Loucy (cell line): ENCODE measurements at regions not wholly inside any gene's neighbourhood (a gene's known extent, or its start where the extent isn't known, plus 50 kb on each side); places are given as distances from the start of the nearest gene placed in this dataset.

ENCODE experiments used
- EZH2phosphoT487 ChIP-seq: fragments of 200-600 bp; IDR thresholded peaks from 2 replicates; pipeline ENCODE4 v1.6.1; 2018; ENCODE audit warnings: antibody characterized with exemption, mild to moderate bottlenecking, moderate library complexity, borderline replicate concordance
- TF ChIP-seq, protein P1 (sequence below): fragments of 200-600 bp; sonication (generic); conservative IDR thresholded peaks from 2 replicates; pipeline ENCODE4 v1.5.1; 2014; ENCODE audit warnings: mild to moderate bottlenecking, antibody characterized with exemption, low read length

DNA sequence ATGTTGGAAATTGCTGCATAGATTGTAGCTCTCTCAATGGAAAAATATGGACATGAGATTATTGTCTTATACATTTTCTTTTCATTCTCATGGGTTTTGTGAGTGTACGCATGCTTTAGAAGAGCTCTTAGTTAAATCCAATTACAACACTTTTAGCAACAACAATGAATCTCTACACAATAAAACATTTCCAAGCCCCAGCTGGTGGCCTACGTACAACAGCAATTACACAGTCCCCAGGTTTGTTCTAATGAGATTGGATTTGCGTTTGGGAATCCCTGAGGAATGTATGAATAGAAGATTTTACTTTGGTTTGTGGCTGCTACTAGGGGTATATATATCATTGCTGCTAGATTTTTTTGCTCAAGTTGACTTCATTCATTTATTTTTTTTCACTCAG, 98.6 kb downstream of the FHDC1 start:
- TF ChIP-seq, protein P1, sequence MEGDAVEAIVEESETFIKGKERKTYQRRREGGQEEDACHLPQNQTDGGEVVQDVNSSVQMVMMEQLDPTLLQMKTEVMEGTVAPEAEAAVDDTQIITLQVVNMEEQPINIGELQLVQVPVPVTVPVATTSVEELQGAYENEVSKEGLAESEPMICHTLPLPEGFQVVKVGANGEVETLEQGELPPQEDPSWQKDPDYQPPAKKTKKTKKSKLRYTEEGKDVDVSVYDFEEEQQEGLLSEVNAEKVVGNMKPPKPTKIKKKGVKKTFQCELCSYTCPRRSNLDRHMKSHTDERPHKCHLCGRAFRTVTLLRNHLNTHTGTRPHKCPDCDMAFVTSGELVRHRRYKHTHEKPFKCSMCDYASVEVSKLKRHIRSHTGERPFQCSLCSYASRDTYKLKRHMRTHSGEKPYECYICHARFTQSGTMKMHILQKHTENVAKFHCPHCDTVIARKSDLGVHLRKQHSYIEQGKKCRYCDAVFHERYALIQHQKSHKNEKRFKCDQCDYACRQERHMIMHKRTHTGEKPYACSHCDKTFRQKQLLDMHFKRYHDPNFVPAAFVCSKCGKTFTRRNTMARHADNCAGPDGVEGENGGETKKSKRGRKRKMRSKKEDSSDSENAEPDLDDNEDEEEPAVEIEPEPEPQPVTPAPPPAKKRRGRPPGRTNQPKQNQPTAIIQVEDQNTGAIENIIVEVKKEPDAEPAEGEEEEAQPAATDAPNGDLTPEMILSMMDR, result no peak
- no peak for TF ChIP-seq EZH2phosphoT487
